ENCODE measurements at regions not wholly inside any gene's neighbourhood (a gene's known extent, or its start where the extent isn't known, plus 50 kb on each side); places are given as distances from the start of the nearest gene placed in this dataset.

DNA sequence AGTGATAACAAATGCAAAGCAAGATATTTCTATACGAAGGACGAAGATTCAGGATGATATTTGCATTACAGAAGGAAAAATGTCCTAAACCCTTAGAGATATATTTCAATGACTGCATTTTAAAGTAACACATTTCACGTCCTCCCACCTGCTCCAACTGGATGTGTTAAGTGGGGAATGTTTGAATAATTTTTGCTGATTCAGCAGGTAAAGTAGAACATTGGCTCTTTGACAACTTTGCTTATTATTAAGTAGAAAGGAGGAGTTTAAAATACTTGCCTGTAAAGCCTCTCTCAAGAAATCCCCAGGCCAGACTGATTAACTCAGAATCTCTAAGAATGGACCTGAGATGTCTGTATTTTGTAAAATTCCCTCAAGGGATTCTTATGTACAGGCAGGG, 1165.2 kb upstream of the PRKX start:
- no CpG with 5 or more reads among the region's 3 CpGs for WGBS, 2 experiments (ENCODE audit: extremely low coverage in 2 of 2, insufficient read length in 1 of 2)
- Histone ChIP-seq H4K91ac (ENCODE audit: insufficient read depth, low read depth, low read length) (no peak overlapping the region), H3K23ac (ENCODE audit: low read depth, low read length) (no peak overlapping the region), H2BK15ac (ENCODE audit: low read depth, low read length) (no peak overlapping the region), H3K4me1 (ENCODE audit: control insufficient read depth, insufficient read depth, low read length) (no peaks in the 10 kb centered on the region), H3K18ac (ENCODE audit: low read depth, low read length) (no peak overlapping the region), H4K5ac (ENCODE audit: low read depth, low read length) (no peak overlapping the region), H2BK20ac (ENCODE audit: low read depth, low read length) (no peak overlapping the region), H3K4me3 (ENCODE audit: insufficient read depth, low read depth, low read length) (no peak overlapping the region), H3K36me3 (ENCODE audit: control insufficient read depth, insufficient read depth, low read length) (no peaks in the 10 kb centered on the region), H3K9me1 (ENCODE audit: insufficient read depth, low read length) (no peaks in the 10 kb centered on the region), H3K4me2 (ENCODE audit: low read depth, low read length) (no peak overlapping the region), H4K8ac (ENCODE audit: low read depth in 2 of 2, low read length in 2 of 2) (no peak overlapping the region), H3K9ac (ENCODE audit: low read depth, low read length) (no peak overlapping the region), H2AK9ac (replicated peaks; ENCODE audit: low read depth, low read length, poor library complexity) (no peak overlapping the region), H3K14ac (replicated peaks; ENCODE audit: low read depth, low read length) (no peak overlapping the region), H3K56ac (ENCODE audit: extremely low read depth, insufficient read depth, low read length) (no peak overlapping the region), H3K9me3 (ENCODE audit: control insufficient read depth, insufficient read depth, low read length) (peaks cover 11% of the 10 kb centered on the region; the same call in 1 of the 2 replicates), H3K27ac (ENCODE audit: insufficient read depth, low read length) (no peak overlapping the region), H3K4ac (ENCODE audit: low read depth, low read length) (no peak overlapping the region), H3K79me1 (ENCODE audit: low read depth in 1 of 2, low read length in 2 of 2) (no peaks in the 10 kb centered on the region), H2AFZ (replicated peaks; ENCODE audit: low read length, poor library complexity) (no peak overlapping the region), H2AK5ac (ENCODE audit: low read depth, low read length) (no peak overlapping the region), H3K27me3 (ENCODE audit: control insufficient read depth, insufficient read depth, low read length) (no peaks in the 10 kb centered on the region), H4K20me1 (ENCODE audit: insufficient read depth, low read length) (no peaks in the 10 kb centered on the region), H2BK120ac (ENCODE audit: low read depth, low read length) (no peak overlapping the region), H2BK5ac (ENCODE audit: low read depth, low read length, poor library complexity, severe bottlenecking) (no peak overlapping the region)
- ATAC-seq (ENCODE audit: low read depth) (no peak), DNase-seq (no peak)
- TF ChIP-seq MAFK (IDR thresholded peaks at IDR 0.05; ENCODE audit: low read depth, low read length), result peak; percentile 97
- TF ChIP-seq CEBPB (IDR thresholded peaks at IDR 0.05; ENCODE audit: low read depth, low read length), result no peak
- no peak for TF ChIP-seq SMC3 (IDR thresholded peaks at IDR 0.05; ENCODE audit: low read depth, low read length)
- no peak for TF ChIP-seq CTCF (conservative IDR thresholded peaks at IDR 0.05; ENCODE audit: low read depth, low read length)
- BruUV-seq (replicated peaks), result no TSS peak
- in situ Hi-C loops (cut with MboI; ENCODE audit: low sequenced_read_pairs), result no loop called here
- dilution Hi-C loops (cut with HindIII; ENCODE audit: low sequenced_read_pairs, unreplicated experiment), result no loop called here
- intact Hi-C loops (cut with micrococcal nuclease), result no loop called here
- ChIA-PET CTCF (no interaction called here), POLR2A (ENCODE audit: unreplicated experiment) (no interaction called here)

All from IMR-90 (cell line).